ENCODE measurements at regions not wholly inside any gene's neighbourhood (a gene's known extent, or its start where the extent isn't known, plus 50 kb on each side); places are given as distances from the start of the nearest gene placed in this dataset.

- Histone ChIP-seq H3K36me3 (no peaks in the 10 kb centered on the region), H3K4me3 (ENCODE audit: low read depth, low read length) (no peak overlapping the region), H3K27ac (no peak overlapping the region), H3K9me3 (ENCODE audit: severe bottlenecking) (no peaks in the 10 kb centered on the region), H3K27me3 (ENCODE audit: insufficient read depth, low read depth, severe bottlenecking) (no peaks in the 10 kb centered on the region)
- no peak for DNase-seq
- no peak for TF ChIP-seq CTCF (IDR thresholded peaks at IDR 0.05; ENCODE audit: low read depth, low read length)
Observed at GRCh38 chr12:84356224-84356623, 556.4 kb downstream of the SLC6A15 start.

- Histone ChIP-seq H3K27me3 (ENCODE audit: insufficient read depth, low read depth, severe bottlenecking) (no peaks in the 10 kb centered on the region), H3K4me3 (ENCODE audit: low read depth, low read length) (no peak overlapping the region), H3K9me3 (ENCODE audit: severe bottlenecking) (no peaks in the 10 kb centered on the region), H3K36me3 (no peaks in the 10 kb centered on the region), H3K27ac (no peak overlapping the region)
- no peak for DNase-seq
- TF ChIP-seq CTCF (IDR thresholded peaks at IDR 0.05; ENCODE audit: low read depth, low read length): no peak
Observed at GRCh38 chr12:84355561-84355960, 557.0 kb downstream of the SLC6A15 start.

- Histone ChIP-seq H3K27me3 (ENCODE audit: insufficient read depth, low read depth, severe bottlenecking) (no peaks in the 10 kb centered on the region), H3K27ac (no peak overlapping the region), H3K9me3 (ENCODE audit: severe bottlenecking) (no peaks in the 10 kb centered on the region), H3K36me3 (no peaks in the 10 kb centered on the region), H3K4me3 (ENCODE audit: low read depth, low read length) (no peak overlapping the region)
- DNase-seq: no peak
- TF ChIP-seq CTCF (IDR thresholded peaks at IDR 0.05; ENCODE audit: low read depth, low read length): no peak
Observed at GRCh38 chr12:84348582-84348981, 564.0 kb downstream of the SLC6A15 start.

GRCh38 chr12:84341467-84342193, 571.0 kb downstream of the SLC6A15 start:
- DNase-seq: no peak
- Histone ChIP-seq H3K9me3 (ENCODE audit: severe bottlenecking) (no peaks in the 10 kb centered on the region), H3K36me3 (no peaks in the 10 kb centered on the region), H3K27ac (no peak overlapping the region), H3K27me3 (ENCODE audit: insufficient read depth, low read depth, severe bottlenecking) (no peaks in the 10 kb centered on the region), H3K4me3 (ENCODE audit: low read depth, low read length) (no peak overlapping the region)
- TF ChIP-seq CTCF (IDR thresholded peaks at IDR 0.05; ENCODE audit: low read depth, low read length): no peak

- Histone ChIP-seq H3K4me3 (ENCODE audit: low read depth, low read length) (no peak overlapping the region), H3K9me3 (ENCODE audit: severe bottlenecking) (no peaks in the 10 kb centered on the region), H3K36me3 (no peaks in the 10 kb centered on the region), H3K27ac (no peak overlapping the region), H3K27me3 (ENCODE audit: insufficient read depth, low read depth, severe bottlenecking) (no peaks in the 10 kb centered on the region)
- TF ChIP-seq CTCF (IDR thresholded peaks at IDR 0.05; ENCODE audit: low read depth, low read length): no peak
- no peak for DNase-seq
Observed at GRCh38 chr12:84336231-84336630, 576.4 kb downstream of the SLC6A15 start.

- Histone ChIP-seq H3K4me3 (ENCODE audit: low read depth, low read length) (no peak overlapping the region), H3K36me3 (no peaks in the 10 kb centered on the region), H3K27ac (no peak overlapping the region), H3K27me3 (ENCODE audit: insufficient read depth, low read depth, severe bottlenecking) (no peaks in the 10 kb centered on the region), H3K9me3 (ENCODE audit: severe bottlenecking) (no peaks in the 10 kb centered on the region)
- no peak for TF ChIP-seq CTCF (IDR thresholded peaks at IDR 0.05; ENCODE audit: low read depth, low read length)
- DNase-seq: no peak
Observed at GRCh38 chr12:84329938-84330337, 582.7 kb downstream of the SLC6A15 start.

Measured in WERI-Rb-1 (cell line).